Suprapubic skin (tissue), 4 donors: ENCODE measurements at regions not wholly inside any gene's neighbourhood (a gene's known extent, or its start where the extent isn't known, plus 50 kb on each side); places are given as distances from the start of the nearest gene placed in this dataset.

Source experiments
- DNase-seq, 2 donors: peaks; one replicate each; pipeline ENCODE4 v3.0.0-alpha.2; 2019; ENCODE audit warnings: low spot score in 2 of 2
- H3K27ac ChIP-seq: fragments of 200-600 bp; sonication (generic); one replicate; pipeline ENCODE4 v1.5.1; 2019
- H3K27me3 ChIP-seq: fragments of 200-600 bp; sonication (generic); one replicate; pipeline ENCODE4 v1.5.1; 2019
- H3K36me3 ChIP-seq: fragments of 200-600 bp; sonication (generic); one replicate; pipeline ENCODE4 v1.5.1; 2019
- H3K4me1 ChIP-seq: fragments of 200-600 bp; sonication (generic); one replicate; pipeline ENCODE4 v1.5.1; 2019
- H3K4me3 ChIP-seq: fragments of 200-600 bp; sonication (generic); one replicate; pipeline ENCODE4 v1.5.1; 2019; ENCODE audit warnings: mild to moderate bottlenecking
- H3K9me3 ChIP-seq: fragments of 200-600 bp; sonication (generic); one replicate; pipeline ENCODE4 v1.5.1; 2019
- EP300 ChIP-seq: sonication (generic); formaldehyde crosslinking; IDR thresholded peaks from one replicate; pipeline ENCODE4 v1.6.1; 2017; ENCODE audit warnings: antibody characterized with exemption
- POLR2A ChIP-seq, 2 donors: fragments of 450-650 bp; IDR thresholded peaks; one replicate each; pipeline ENCODE4 v1.6.1; 2017; ENCODE audit warnings: antibody characterized with exemption in 2 of 2, mild to moderate bottlenecking in 2 of 2, moderate library complexity in 2 of 2
- POLR2AphosphoS5 ChIP-seq, 3 donors: sonication (generic); formaldehyde crosslinking; IDR thresholded peaks; one replicate each; pipeline ENCODE4 v1.6.1; 2017; ENCODE audit warnings: antibody characterized with exemption in 3 of 3
- WGBS: methylation state at CpG from one replicate; pipeline ENCODE4 v1.1.5; 2018; 5-methylcytosine and 5-hydroxymethylcytosine counted together
- TF ChIP-seq, protein P1 (sequence below), 2 donors: fragments of 200-600 bp in 1 of 2; fragments of 450-650 bp in 1 of 2; sonication (generic) in 1 of 2; IDR thresholded peaks; one replicate each; pipeline ENCODE4 v1.5.1; 2016 to 2019; ENCODE audit warnings: antibody characterized with exemption in 2 of 2, mild to moderate bottlenecking in 1 of 2, moderate library complexity in 1 of 2

DNA sequence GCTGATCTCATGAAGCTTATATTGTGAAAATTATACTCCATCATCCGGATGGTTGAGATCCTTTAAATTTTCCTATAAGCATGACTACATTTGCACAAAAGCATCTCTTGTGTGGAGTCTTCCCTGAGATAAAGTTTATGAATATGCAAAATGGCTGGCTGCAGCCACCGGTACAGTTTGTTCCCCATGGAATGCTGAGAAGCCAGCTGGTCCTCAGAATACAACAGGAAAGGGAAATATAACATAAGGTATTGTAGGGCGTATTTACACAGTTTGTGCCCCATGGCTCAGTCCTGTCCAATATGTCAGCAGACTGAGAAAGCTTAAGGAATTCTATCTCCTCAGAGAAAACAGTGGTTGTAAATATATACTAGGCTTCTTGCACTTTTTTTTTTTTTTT lies 468.6 kb downstream of the CNTN6 start:
- TF ChIP-seq POLR2AphosphoS5 (IDR thresholded peaks at IDR 0.05) (no peak), EP300 (no peak), POLR2A (IDR thresholded peaks at IDR 0.05) (no peak)
- TF ChIP-seq, protein P1, sequence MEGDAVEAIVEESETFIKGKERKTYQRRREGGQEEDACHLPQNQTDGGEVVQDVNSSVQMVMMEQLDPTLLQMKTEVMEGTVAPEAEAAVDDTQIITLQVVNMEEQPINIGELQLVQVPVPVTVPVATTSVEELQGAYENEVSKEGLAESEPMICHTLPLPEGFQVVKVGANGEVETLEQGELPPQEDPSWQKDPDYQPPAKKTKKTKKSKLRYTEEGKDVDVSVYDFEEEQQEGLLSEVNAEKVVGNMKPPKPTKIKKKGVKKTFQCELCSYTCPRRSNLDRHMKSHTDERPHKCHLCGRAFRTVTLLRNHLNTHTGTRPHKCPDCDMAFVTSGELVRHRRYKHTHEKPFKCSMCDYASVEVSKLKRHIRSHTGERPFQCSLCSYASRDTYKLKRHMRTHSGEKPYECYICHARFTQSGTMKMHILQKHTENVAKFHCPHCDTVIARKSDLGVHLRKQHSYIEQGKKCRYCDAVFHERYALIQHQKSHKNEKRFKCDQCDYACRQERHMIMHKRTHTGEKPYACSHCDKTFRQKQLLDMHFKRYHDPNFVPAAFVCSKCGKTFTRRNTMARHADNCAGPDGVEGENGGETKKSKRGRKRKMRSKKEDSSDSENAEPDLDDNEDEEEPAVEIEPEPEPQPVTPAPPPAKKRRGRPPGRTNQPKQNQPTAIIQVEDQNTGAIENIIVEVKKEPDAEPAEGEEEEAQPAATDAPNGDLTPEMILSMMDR (IDR thresholded peaks at IDR 0.05) = no peak
- Histone ChIP-seq H3K36me3 (no peaks in the 10 kb centered on the region), H3K4me3 (no peak overlapping the region), H3K4me1 (no peaks in the 10 kb centered on the region), H3K9me3 (no peaks in the 10 kb centered on the region), H3K27ac (no peak overlapping the region), H3K27me3 (no peaks in the 10 kb centered on the region)
- WGBS = 85% methylated on average over 3 of the region's 3 CpGs
- DNase-seq = no peak

DNA sequence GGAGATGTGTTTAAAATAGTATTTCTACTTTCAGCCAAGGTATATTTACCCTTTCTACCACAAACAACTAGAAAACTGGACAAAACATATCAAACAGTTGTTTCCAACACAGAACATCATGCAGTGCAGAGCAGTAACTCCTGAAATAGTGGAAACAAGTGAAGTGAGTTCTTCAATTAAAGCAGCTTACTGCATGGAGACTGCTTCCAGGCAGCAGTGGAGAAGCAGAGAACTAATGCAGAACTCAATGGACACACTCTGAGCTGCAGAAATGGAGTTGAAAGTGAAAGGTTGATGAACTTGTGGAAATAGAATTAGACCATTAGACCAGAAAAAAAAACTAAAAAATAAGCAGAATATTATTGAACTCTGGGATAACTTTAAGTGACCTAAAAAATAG lies 478.9 kb downstream of the CNTN6 start:
- H3K9me3 ChIP-seq = no peaks in the 10 kb centered on the region
- no peak overlapping the region for H3K27ac ChIP-seq
- no peaks in the 10 kb centered on the region for H3K4me1 ChIP-seq
- no peaks in the 10 kb centered on the region for H3K27me3 ChIP-seq
- no peak for DNase-seq
- no peaks in the 10 kb centered on the region for H3K36me3 ChIP-seq
- no peak overlapping the region for H3K4me3 ChIP-seq
- TF ChIP-seq POLR2AphosphoS5 (IDR thresholded peaks at IDR 0.05) (no peak), POLR2A (IDR thresholded peaks at IDR 0.05) (no peak), EP300 (no peak)
- TF ChIP-seq, protein P1 (IDR thresholded peaks at IDR 0.05) = no peak

DNA sequence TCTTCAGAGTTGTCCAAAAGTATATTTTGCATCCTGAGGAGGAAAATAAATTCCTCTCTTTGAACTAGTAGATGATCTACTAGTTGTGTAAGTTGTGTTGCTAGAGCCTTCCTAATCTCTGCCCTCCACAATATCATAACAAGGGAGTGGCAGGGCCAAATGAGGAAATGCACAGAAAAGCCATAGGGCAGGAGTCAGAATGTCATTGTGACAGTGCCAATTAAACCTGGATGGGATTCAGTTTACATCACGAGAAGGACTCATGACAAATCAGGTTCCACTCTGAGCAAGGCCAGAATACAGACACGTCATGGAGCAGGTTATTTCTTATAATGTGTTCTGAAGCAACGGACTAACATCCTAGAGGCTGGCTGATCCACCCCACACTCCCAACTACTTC lies 483.2 kb downstream of the CNTN6 start:
- Histone ChIP-seq H3K9me3 (no peaks in the 10 kb centered on the region), H3K27ac (no peak overlapping the region), H3K4me3 (no peak overlapping the region), H3K27me3 (no peaks in the 10 kb centered on the region), H3K4me1 (peaks cover 14% of the 10 kb centered on the region), H3K36me3 (no peaks in the 10 kb centered on the region)
- no peak for TF ChIP-seq POLR2AphosphoS5 (IDR thresholded peaks at IDR 0.05)
- TF ChIP-seq POLR2A (IDR thresholded peaks at IDR 0.05) = no peak
- no peak for TF ChIP-seq EP300
- TF ChIP-seq, protein P1 (IDR thresholded peaks at IDR 0.05) = no peak
- DNase-seq = no peak
- 50% methylated on average over 3 of the region's 3 CpGs for WGBS

DNA sequence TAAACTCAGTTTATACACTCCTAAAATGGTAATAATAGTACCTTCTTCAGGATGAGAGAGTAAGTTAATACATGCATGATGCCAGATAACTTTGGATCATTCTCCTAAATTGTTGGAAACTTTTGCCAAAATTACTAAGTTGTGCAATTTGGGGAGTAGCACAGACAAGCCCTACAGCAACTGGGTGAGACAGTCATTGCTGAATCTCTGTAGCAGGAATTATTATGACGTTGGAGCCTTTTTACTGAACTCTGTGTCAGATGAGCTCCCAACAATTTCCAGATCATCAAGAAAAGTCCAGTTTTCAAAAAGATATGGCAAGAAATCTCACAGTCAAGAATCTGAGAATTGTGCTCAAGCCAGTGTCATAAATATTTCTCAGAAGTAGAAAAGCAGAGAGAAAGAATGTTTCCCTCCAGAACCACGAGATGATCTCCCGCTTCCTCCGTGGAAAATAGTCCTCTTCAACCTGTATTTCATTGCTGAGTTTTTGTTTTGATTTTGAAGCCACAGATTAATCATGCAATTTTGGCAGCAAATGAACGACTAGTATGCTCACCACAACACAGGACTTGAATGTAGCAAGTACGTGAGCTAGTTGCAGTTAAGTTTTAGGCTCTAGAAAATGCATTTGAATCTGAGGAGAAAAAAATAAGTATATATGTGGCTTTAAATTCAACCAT lies 485.4 kb downstream of the CNTN6 start:
- peak overlapping the region; percentile 21 for H3K4me3 ChIP-seq
- no peaks in the 10 kb centered on the region for H3K9me3 ChIP-seq
- no peaks in the 10 kb centered on the region for H3K36me3 ChIP-seq
- no peaks in the 10 kb centered on the region for H3K27me3 ChIP-seq
- H3K4me1 ChIP-seq = peaks cover 14% of the 10 kb centered on the region
- H3K27ac ChIP-seq = peak overlapping the region; percentile 67
- WGBS = 21% methylated on average over 6 of the region's 6 CpGs
- no peak for DNase-seq
- TF ChIP-seq POLR2A (IDR thresholded peaks at IDR 0.05) (no peak), POLR2AphosphoS5 (IDR thresholded peaks at IDR 0.05) (no peak), EP300 (no peak)
- TF ChIP-seq, protein P1 (IDR thresholded peaks at IDR 0.05) = no peak

DNA sequence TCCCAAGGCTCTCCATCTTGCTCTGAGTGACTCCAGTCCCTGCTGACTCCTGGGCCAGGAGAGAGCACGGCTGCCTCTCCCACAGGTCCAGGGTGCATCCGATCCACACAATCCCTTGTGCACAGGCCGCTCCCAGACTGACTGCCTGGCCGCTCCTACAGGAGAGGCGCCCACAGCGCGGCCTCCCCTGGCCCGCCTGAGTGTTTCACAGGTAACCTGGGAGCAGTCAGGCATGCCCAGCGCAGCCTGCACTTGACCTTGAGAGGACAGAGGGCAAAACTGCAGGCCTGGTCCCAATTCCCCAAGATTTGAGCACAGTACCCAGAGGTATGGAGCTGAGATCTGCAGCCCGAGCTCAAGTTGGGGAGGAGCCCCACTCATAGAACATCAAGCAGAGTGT lies 490.2 kb downstream of the CNTN6 start:
- DNase-seq = no peak
- H3K4me3 ChIP-seq = no peak overlapping the region
- TF ChIP-seq POLR2AphosphoS5 (IDR thresholded peaks at IDR 0.05) (no peak), POLR2A (IDR thresholded peaks at IDR 0.05) (no peak), EP300 (no peak)
- TF ChIP-seq, protein P1 (IDR thresholded peaks at IDR 0.05) = no peak
- peaks cover 12% of the 10 kb centered on the region for H3K4me1 ChIP-seq
- no peak overlapping the region for H3K27ac ChIP-seq
- peaks cover 4% of the 10 kb centered on the region for H3K9me3 ChIP-seq
- no peaks in the 10 kb centered on the region for H3K27me3 ChIP-seq
- 99% methylated on average over 10 of the region's 10 CpGs for WGBS
- no peaks in the 10 kb centered on the region for H3K36me3 ChIP-seq
